ENCODE measurements at regions not wholly inside any gene's neighbourhood (a gene's known extent, or its start where the extent isn't known, plus 50 kb on each side); places are given as distances from the start of the nearest gene placed in this dataset.

- DNase-seq, result no peak
Measured at GRCh38 chr9:30116673-30117217, 2267.7 kb upstream of the ACO1 start.

GRCh38 chr9:30120666-30121065, 2263.8 kb upstream of the ACO1 start:
- DNase-seq, result no peak

- no peak for DNase-seq
Measured at GRCh38 chr9:30121611-30122010, 2262.8 kb upstream of the ACO1 start.

- no peak for DNase-seq
Measured at GRCh38 chr9:30125881-30126280, 2258.6 kb upstream of the ACO1 start.

GRCh38 chr9:30127371-30127770, 2257.1 kb upstream of the ACO1 start:
- no peak for DNase-seq

GRCh38 chr9:30140407-30140806, 2244.0 kb upstream of the ACO1 start:
- DNase-seq, result no peak

- DNase-seq, result no peak
Measured at GRCh38 chr9:30160570-30160969, 2223.9 kb upstream of the ACO1 start.

GRCh38 chr9:30172206-30172605, 2212.2 kb upstream of the ACO1 start:
- DNase-seq, result no peak

- no peak for DNase-seq
Measured at GRCh38 chr9:30178610-30179009, 2205.8 kb upstream of the ACO1 start.

- DNase-seq, result no peak
Measured at GRCh38 chr9:30193421-30193820, 2191.0 kb upstream of the ACO1 start.

- no peak for DNase-seq
Measured at GRCh38 chr9:30196941-30197340, 2187.5 kb upstream of the ACO1 start.

GRCh38 chr9:30197453-30197852, 2187.0 kb upstream of the ACO1 start:
- no peak for DNase-seq

- DNase-seq, result no peak
Measured at GRCh38 chr9:30197954-30198353, 2186.5 kb upstream of the ACO1 start.

GRCh38 chr9:30198463-30199309, 2185.8 kb upstream of the ACO1 start:
- DNase-seq, result no peak

GRCh38 chr9:30201024-30201423, 2183.4 kb upstream of the ACO1 start:
- no peak for DNase-seq

- no peak for DNase-seq
Measured at GRCh38 chr9:30235068-30235467, 2149.4 kb upstream of the ACO1 start.

GRCh38 chr9:30235564-30235963, 2148.9 kb upstream of the ACO1 start:
- no peak for DNase-seq

GRCh38 chr9:30239878-30240277, 2144.6 kb upstream of the ACO1 start:
- no peak for DNase-seq

GRCh38 chr9:30243467-30243866, 2141.0 kb upstream of the ACO1 start:
- DNase-seq, result no peak

GRCh38 chr9:30244877-30245276, 2139.6 kb upstream of the ACO1 start:
- DNase-seq, result no peak

GRCh38 chr9:30250872-30251271, 2133.6 kb upstream of the ACO1 start:
- DNase-seq, result no peak

GRCh38 chr9:30258094-30258493, 2126.3 kb upstream of the ACO1 start:
- DNase-seq, result no peak

- no peak for DNase-seq
Measured at GRCh38 chr9:30280229-30280900, 2104.1 kb upstream of the ACO1 start.

- no peak for DNase-seq
Measured at GRCh38 chr9:30289435-30289834, 2095.0 kb upstream of the ACO1 start.

Data from NCI-H1436 treated with DMSO at 0.1 percent for 48 hours (cell line).